ENCODE measurements at regions not wholly inside any gene's neighbourhood (a gene's known extent, or its start where the extent isn't known, plus 50 kb on each side); places are given as distances from the start of the nearest gene placed in this dataset.

DNA sequence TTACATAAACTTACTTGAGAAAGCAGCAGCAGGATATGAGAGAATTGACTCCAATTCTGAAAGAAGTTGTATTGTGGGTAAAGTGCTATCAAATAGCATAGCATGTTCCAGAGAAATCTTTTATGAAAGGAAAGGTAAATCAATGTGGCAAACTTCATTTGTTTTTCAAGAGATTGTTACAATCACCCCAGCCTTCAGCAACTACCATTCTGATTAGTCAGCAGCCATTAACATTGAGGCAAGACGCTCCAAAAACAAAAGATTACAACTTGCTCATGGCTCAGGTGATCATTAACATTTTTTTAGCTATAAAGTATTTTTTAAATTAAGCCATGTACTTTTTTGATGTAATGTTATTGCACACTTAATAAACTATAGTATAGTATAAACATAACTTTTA lies 357.2 kb downstream of the TMEM135 start:
- TF ChIP-seq GATA3 (IDR thresholded peaks at IDR 0.05; ENCODE audit: low read depth, low read length) (no peak), GATA2 (IDR thresholded peaks at IDR 0.05; ENCODE audit: low read depth, low read length) (no peak)
